Activated CD4-positive, alpha-beta T cell treated with anti-CD3 and anti-CD28 coated beads, Interleukin-2, amount 10 ng/mL, durations not matched to agents 24 days and 14 days (primary cell): ENCODE measurements at regions not wholly inside any gene's neighbourhood (a gene's known extent, or its start where the extent isn't known, plus 50 kb on each side); places are given as distances from the start of the nearest gene placed in this dataset.

Source experiments
- DNase-seq: peaks from one replicate; pipeline ENCODE4 v3.0.0; 2022
- H3K27ac Mint-ChIP-seq: one replicate; pipeline ENCODE4 v1.8.0; 2022; ENCODE audit warnings: mild to moderate bottlenecking, mixed read lengths
- H3K27me3 Mint-ChIP-seq: one replicate; pipeline ENCODE4 v1.8.0; 2022; ENCODE audit warnings: mixed read lengths
- H3K36me3 Mint-ChIP-seq: one replicate; pipeline ENCODE4 v1.8.0; 2022; ENCODE audit warnings: low read depth, mild to moderate bottlenecking, mixed read lengths
- H3K4me1 Mint-ChIP-seq: one replicate; pipeline ENCODE4 v1.8.0; 2021; ENCODE audit warnings: mixed read lengths
- H3K4me3 Mint-ChIP-seq: one replicate; pipeline ENCODE4 v1.8.0; 2022; ENCODE audit warnings: mild to moderate bottlenecking, moderate library complexity, mixed read lengths
- H3K9me3 Mint-ChIP-seq: one replicate; pipeline ENCODE4 v1.8.0; 2021; ENCODE audit warnings: mixed read lengths
- intact Hi-C: fragments of 100-400 bp; cut with micrococcal nuclease; formaldehyde crosslinking; loops from one replicate; pipeline ENCODE4 v1.15.1; 2023

DNA sequence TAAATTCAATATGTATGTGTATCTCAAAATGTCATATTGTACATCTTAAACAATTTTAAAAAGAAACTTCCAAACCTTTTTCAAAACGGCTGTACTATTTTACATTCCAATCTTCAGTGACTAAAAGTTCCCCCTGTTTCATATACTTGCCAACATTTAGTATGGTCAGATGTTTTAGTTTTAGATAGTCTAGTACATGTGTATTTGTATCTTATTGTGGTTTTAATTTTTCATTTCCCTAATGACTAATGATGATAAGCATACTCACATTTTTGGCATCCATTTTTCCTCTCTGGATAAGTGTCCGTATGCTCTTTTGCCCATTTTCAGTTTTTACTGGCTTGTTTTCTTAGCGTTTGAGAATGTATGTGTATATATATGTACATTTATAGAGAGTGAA, 212.2 kb upstream of the MAGEB18 start:
- Mint-ChIP-seq H3K27me3 (no peaks in the 10 kb centered on the region), H3K4me3 (no peak overlapping the region), H3K27ac (no peak overlapping the region), H3K4me1 (no peaks in the 10 kb centered on the region), H3K36me3 (no peaks in the 10 kb centered on the region), H3K9me3 (no peaks in the 10 kb centered on the region)
- intact Hi-C loops, result no loop called here
- no peak for DNase-seq

GRCh38 chrX:25928316-25928715, 209.8 kb upstream of the MAGEB18 start:
- intact Hi-C loops, result no loop called here
- no peaks in the 10 kb centered on the region for H3K27me3 Mint-ChIP-seq
- DNase-seq, result no peak
- H3K27ac Mint-ChIP-seq, result no peak overlapping the region
- no peaks in the 10 kb centered on the region for H3K4me1 Mint-ChIP-seq
- H3K9me3 Mint-ChIP-seq, result no peaks in the 10 kb centered on the region
- H3K36me3 Mint-ChIP-seq, result no peaks in the 10 kb centered on the region
- H3K4me3 Mint-ChIP-seq, result no peak overlapping the region

DNA sequence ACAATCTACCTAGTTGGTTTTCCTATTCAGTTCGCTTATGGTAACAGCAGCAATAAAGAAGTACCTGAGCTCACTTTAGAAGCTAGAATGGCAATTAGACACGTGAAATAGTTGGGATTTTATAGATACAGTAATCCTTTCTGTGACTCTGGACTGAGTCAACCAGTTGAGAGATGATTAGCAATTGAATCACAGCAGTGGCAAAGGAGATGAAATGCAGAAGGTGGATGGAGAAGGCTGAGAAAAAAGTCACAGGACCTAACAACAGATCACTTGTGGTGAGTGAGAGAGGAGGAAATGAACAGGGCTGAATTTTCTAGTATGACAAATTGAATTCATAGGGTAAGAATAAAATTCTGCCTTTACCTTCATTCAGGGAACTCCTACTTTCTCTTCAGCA, 197.1 kb upstream of the MAGEB18 start:
- Mint-ChIP-seq H3K27me3 (no peaks in the 10 kb centered on the region), H3K27ac (no peak overlapping the region)

GRCh38 chrX:25941559-25942250, 196.4 kb upstream of the MAGEB18 start:
- DNase-seq, result no peak
- Mint-ChIP-seq H3K27me3 (no peaks in the 10 kb centered on the region), H3K4me1 (no peaks in the 10 kb centered on the region), H3K9me3 (no peaks in the 10 kb centered on the region), H3K27ac (no peak overlapping the region), H3K36me3 (no peaks in the 10 kb centered on the region), H3K4me3 (no peak overlapping the region)
- intact Hi-C loops, result no loop called here

More for the DNA sequence above, 197.1 kb upstream of the MAGEB18 start:
- Mint-ChIP-seq H3K4me3 (no peak overlapping the region), H3K4me1 (no peaks in the 10 kb centered on the region), H3K36me3 (no peaks in the 10 kb centered on the region), H3K9me3 (no peaks in the 10 kb centered on the region)
- no peak for DNase-seq
- intact Hi-C loops, result no loop called here

GRCh38 chrX:25968920-25969319, 169.2 kb upstream of the MAGEB18 start:
- H3K27me3 Mint-ChIP-seq, result no peaks in the 10 kb centered on the region
- H3K36me3 Mint-ChIP-seq, result no peaks in the 10 kb centered on the region
- DNase-seq, result peak; percentile 46
- intact Hi-C loops, result no loop called here
- no peak overlapping the region for H3K4me3 Mint-ChIP-seq
- H3K9me3 Mint-ChIP-seq, result peaks cover 3% of the 10 kb centered on the region
- H3K27ac Mint-ChIP-seq, result no peak overlapping the region
- H3K4me1 Mint-ChIP-seq, result no peaks in the 10 kb centered on the region

- no peak overlapping the region for H3K27ac Mint-ChIP-seq
- H3K4me1 Mint-ChIP-seq, result no peaks in the 10 kb centered on the region
- no peaks in the 10 kb centered on the region for H3K36me3 Mint-ChIP-seq
- no peaks in the 10 kb centered on the region for H3K27me3 Mint-ChIP-seq
- no peaks in the 10 kb centered on the region for H3K9me3 Mint-ChIP-seq
- no peak for DNase-seq
- no peak overlapping the region for H3K4me3 Mint-ChIP-seq
- intact Hi-C loops, result no loop called here
These were observed 161.3 kb upstream of the MAGEB18 start for GRCh38 chrX:25976683-25977310.

- DNase-seq, result no peak
- no peaks in the 10 kb centered on the region for H3K4me1 Mint-ChIP-seq
- H3K9me3 Mint-ChIP-seq, result no peaks in the 10 kb centered on the region
- intact Hi-C loops, result no loop called here
- no peak overlapping the region for H3K4me3 Mint-ChIP-seq
- no peaks in the 10 kb centered on the region for H3K27me3 Mint-ChIP-seq
- no peak overlapping the region for H3K27ac Mint-ChIP-seq
- no peaks in the 10 kb centered on the region for H3K36me3 Mint-ChIP-seq
These were observed 139.5 kb upstream of the MAGEB18 start for GRCh38 chrX:25998687-25999086.

DNA sequence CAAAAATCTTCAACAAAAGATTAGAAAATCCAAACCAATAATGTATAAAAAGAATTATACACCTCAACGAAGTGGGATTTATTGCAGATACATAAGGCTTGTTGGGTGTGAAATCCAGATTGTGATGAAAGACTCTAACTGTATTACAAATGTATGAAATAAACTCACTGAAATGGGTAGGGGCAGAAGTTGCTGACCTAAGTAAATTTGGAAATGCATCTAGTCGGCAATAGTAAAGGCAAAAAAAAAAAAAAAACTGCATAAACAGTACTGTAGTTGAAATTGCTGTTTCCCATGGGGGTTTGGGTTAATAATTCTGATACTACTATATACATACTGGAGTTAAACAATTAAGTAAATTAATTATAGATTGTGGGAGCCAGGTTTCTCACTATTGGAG, 130.7 kb upstream of the MAGEB18 start:
- Mint-ChIP-seq H3K27ac (no peak overlapping the region), H3K27me3 (no peaks in the 10 kb centered on the region), H3K4me1 (no peaks in the 10 kb centered on the region), H3K4me3 (no peak overlapping the region), H3K9me3 (no peaks in the 10 kb centered on the region), H3K36me3 (no peaks in the 10 kb centered on the region)
- DNase-seq, result no peak
- intact Hi-C loops, result no loop called here

GRCh38 chrX:26008042-26008441, 130.1 kb upstream of the MAGEB18 start:
- intact Hi-C loops, result no loop called here
- H3K27ac Mint-ChIP-seq, result no peak overlapping the region
- no peaks in the 10 kb centered on the region for H3K9me3 Mint-ChIP-seq
- no peak overlapping the region for H3K4me3 Mint-ChIP-seq
- H3K36me3 Mint-ChIP-seq, result no peaks in the 10 kb centered on the region
- no peaks in the 10 kb centered on the region for H3K27me3 Mint-ChIP-seq
- DNase-seq, result no peak
- no peaks in the 10 kb centered on the region for H3K4me1 Mint-ChIP-seq

- intact Hi-C loops, result no loop called here
- Mint-ChIP-seq H3K36me3 (no peaks in the 10 kb centered on the region), H3K4me1 (no peaks in the 10 kb centered on the region), H3K9me3 (no peaks in the 10 kb centered on the region), H3K4me3 (no peak overlapping the region), H3K27me3 (no peaks in the 10 kb centered on the region), H3K27ac (no peak overlapping the region)
- DNase-seq, result no peak
These were observed 129.5 kb upstream of the MAGEB18 start for GRCh38 chrX:26008691-26009090.

- no peaks in the 10 kb centered on the region for H3K9me3 Mint-ChIP-seq
- intact Hi-C loops, result no loop called here
- H3K36me3 Mint-ChIP-seq, result no peaks in the 10 kb centered on the region
- no peak for DNase-seq
- no peaks in the 10 kb centered on the region for H3K4me1 Mint-ChIP-seq
- H3K4me3 Mint-ChIP-seq, result no peak overlapping the region
- no peak overlapping the region for H3K27ac Mint-ChIP-seq
- H3K27me3 Mint-ChIP-seq, result no peaks in the 10 kb centered on the region
These were observed 118.8 kb upstream of the MAGEB18 start for GRCh38 chrX:26019386-26019785.

GRCh38 chrX:26026179-26026578, 112.0 kb upstream of the MAGEB18 start:
- no peak for DNase-seq
- intact Hi-C loops, result no loop called here
- Mint-ChIP-seq H3K27me3 (no peaks in the 10 kb centered on the region), H3K9me3 (no peaks in the 10 kb centered on the region), H3K27ac (no peak overlapping the region), H3K4me3 (no peak overlapping the region), H3K36me3 (no peaks in the 10 kb centered on the region), H3K4me1 (no peaks in the 10 kb centered on the region)

DNA sequence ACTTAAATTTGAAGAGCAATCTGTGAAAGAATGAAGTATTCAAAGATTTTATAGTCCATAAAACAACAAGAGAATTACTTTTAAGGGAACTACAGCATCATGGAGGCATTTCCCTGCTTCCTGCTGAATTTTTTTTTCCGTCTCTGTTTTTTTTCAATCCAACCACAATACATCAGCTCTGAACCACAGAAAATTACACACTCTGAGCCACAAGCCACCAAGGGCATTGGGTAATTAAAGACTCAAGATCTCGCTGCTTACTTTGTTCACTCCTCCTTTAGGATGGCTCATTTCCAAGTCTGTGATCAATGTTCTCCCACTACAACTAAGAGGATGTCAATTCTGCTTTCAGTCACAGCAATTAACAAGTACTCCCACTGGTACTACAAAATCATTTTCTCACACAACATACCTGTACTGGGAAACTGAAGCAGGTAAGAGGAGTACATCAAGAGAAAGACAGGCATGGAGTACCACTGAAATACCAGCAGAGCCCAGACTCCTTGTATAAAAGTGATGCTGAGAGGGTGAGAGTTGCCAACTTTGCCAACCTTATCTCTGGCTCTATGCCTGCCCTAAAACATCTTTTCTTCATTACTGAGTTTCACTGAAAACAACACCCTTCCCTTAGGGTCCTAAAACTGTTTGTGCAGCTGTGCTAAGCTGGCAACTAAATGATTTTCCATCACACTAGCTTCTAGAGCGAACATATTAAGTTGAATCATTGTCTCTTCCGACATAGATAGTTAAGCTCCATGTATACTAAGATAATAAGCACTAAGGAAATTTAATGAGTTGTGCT, 105.8 kb upstream of the MAGEB18 start:
- no peak for DNase-seq
- no peaks in the 10 kb centered on the region for H3K36me3 Mint-ChIP-seq
- no peak overlapping the region for H3K27ac Mint-ChIP-seq
- H3K9me3 Mint-ChIP-seq, result no peaks in the 10 kb centered on the region
- no peaks in the 10 kb centered on the region for H3K27me3 Mint-ChIP-seq
- no peak overlapping the region for H3K4me3 Mint-ChIP-seq
- intact Hi-C loops, result no loop called here
- no peaks in the 10 kb centered on the region for H3K4me1 Mint-ChIP-seq

DNA sequence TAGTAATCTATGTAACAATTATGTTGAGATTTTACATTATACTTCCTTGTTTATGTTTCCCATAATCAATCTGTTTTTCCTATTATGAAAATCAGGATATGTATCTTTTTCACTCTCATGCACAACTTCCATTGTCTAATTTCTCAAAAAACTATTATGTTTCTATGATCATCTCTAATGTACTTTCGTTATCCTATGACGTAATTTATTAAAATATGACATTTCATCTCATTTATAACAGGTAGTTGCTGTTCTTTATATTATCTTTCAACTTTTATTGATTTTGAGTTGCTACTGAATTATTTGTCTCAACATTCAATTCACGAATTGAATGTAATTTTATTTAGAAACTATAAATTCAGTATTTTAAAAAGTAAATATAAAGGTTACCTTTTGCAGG, 100.8 kb upstream of the MAGEB18 start:
- Mint-ChIP-seq H3K36me3 (no peaks in the 10 kb centered on the region), H3K27ac (no peak overlapping the region), H3K9me3 (no peaks in the 10 kb centered on the region), H3K27me3 (no peaks in the 10 kb centered on the region), H3K4me3 (no peak overlapping the region), H3K4me1 (no peaks in the 10 kb centered on the region)
- no peak for DNase-seq
- intact Hi-C loops, result no loop called here
